RWPE2 (cell line): ENCODE measurements at regions not wholly inside any gene's neighbourhood (a gene's known extent, or its start where the extent isn't known, plus 50 kb on each side); places are given as distances from the start of the nearest gene placed in this dataset.

ENCODE experiments used
- ATAC-seq: fragments of 200-7000 bp; cut with Tn5 transposase; 3 replicates; pipeline ENCODE4 v1.9.1; 2021; ENCODE audit warnings: low read depth
- DNase-seq: peaks from one replicate; pipeline ENCODE4 v3.0.0-alpha.2; 2020; ENCODE audit warnings: low spot score
- H3K27ac ChIP-seq: fragments of 450-650 bp; 2 replicates; pipeline ENCODE4 v1.5.1; 2017; ENCODE audit warnings: mild to moderate bottlenecking; ENCODE audit not compliant: poor library complexity, severe bottlenecking
- H3K27me3 ChIP-seq: fragments of 250-450 bp; sonication (Bioruptor Pico); 2 replicates; pipeline ENCODE4 v1.5.1; 2021; ENCODE audit warnings: mild to moderate bottlenecking, moderate library complexity; ENCODE audit not compliant: insufficient read depth, poor library complexity, severe bottlenecking
- H3K36me3 ChIP-seq: fragments of 250-450 bp; sonication (Bioruptor Pico); 2 replicates; pipeline ENCODE4 v1.5.1; 2020; ENCODE audit warnings: low read depth, mild to moderate bottlenecking, moderate library complexity
- H3K4me1 ChIP-seq: fragments of 250-450 bp; sonication (Bioruptor Pico); 2 replicates; pipeline ENCODE4 v1.5.1; 2021; ENCODE audit warnings: mild to moderate bottlenecking, moderate library complexity; ENCODE audit not compliant: insufficient read depth, poor library complexity, severe bottlenecking
- H3K4me3 ChIP-seq: fragments of 250-450 bp; sonication (Bioruptor Pico); 2 replicates; pipeline ENCODE4 v1.5.1; 2021; ENCODE audit warnings: mild to moderate bottlenecking, moderate library complexity; ENCODE audit not compliant: severe bottlenecking
- H3K9me3 ChIP-seq: fragments of 250-450 bp; sonication (Bioruptor Pico); 2 replicates; pipeline ENCODE4 v1.5.1; 2021; ENCODE audit warnings: mild to moderate bottlenecking, moderate library complexity; ENCODE audit not compliant: severe bottlenecking
- CTCF ChIP-seq: fragments of 450-650 bp; IDR thresholded peaks from one replicate; pipeline ENCODE4 v1.5.1; 2017; ENCODE audit warnings: mild to moderate bottlenecking, moderate library complexity; ENCODE audit not compliant: poor library complexity, severe bottlenecking

GRCh38 chr4:1572521-1572920 is 111.6 kb downstream of the FAM53A start:
- ATAC-seq: no peak
- TF ChIP-seq CTCF: no peak
- no peaks in the 10 kb centered on the region for H3K36me3 ChIP-seq
- no peak overlapping the region for H3K4me3 ChIP-seq
- no peaks in the 10 kb centered on the region for H3K9me3 ChIP-seq
- H3K4me1 ChIP-seq: no peaks in the 10 kb centered on the region
- peak; percentile 33 for DNase-seq
- H3K27me3 ChIP-seq: no peaks in the 10 kb centered on the region
- no peak overlapping the region for H3K27ac ChIP-seq

GRCh38 chr4:1572010-1572385 is 112.1 kb downstream of the FAM53A start:
- no peaks in the 10 kb centered on the region for H3K36me3 ChIP-seq
- ATAC-seq (no peak), DNase-seq (peak; percentile 38)
- TF ChIP-seq CTCF: no peak
- H3K4me1 ChIP-seq: no peaks in the 10 kb centered on the region
- no peak overlapping the region for H3K4me3 ChIP-seq
- H3K9me3 ChIP-seq: no peaks in the 10 kb centered on the region
- H3K27me3 ChIP-seq: no peaks in the 10 kb centered on the region
- H3K27ac ChIP-seq: no peak overlapping the region

- Histone ChIP-seq H3K27me3 (no peaks in the 10 kb centered on the region), H3K36me3 (no peaks in the 10 kb centered on the region), H3K27ac (no peak overlapping the region), H3K4me3 (no peak overlapping the region), H3K4me1 (no peaks in the 10 kb centered on the region), H3K9me3 (no peaks in the 10 kb centered on the region)
- no peak for TF ChIP-seq CTCF
- DNase-seq: peak; percentile 54
- no peak for ATAC-seq
Observed at GRCh38 chr4:1571165-1572009, 112.7 kb downstream of the FAM53A start.

GRCh38 chr4:1570291-1571164 is 113.6 kb downstream of the FAM53A start:
- no peaks in the 10 kb centered on the region for H3K9me3 ChIP-seq
- no peak for ATAC-seq
- peak; percentile 58 for DNase-seq
- H3K36me3 ChIP-seq: no peaks in the 10 kb centered on the region
- H3K4me1 ChIP-seq: no peaks in the 10 kb centered on the region
- H3K27me3 ChIP-seq: no peaks in the 10 kb centered on the region
- TF ChIP-seq CTCF: no peak
- H3K4me3 ChIP-seq: no peak overlapping the region
- no peak overlapping the region for H3K27ac ChIP-seq
